ENCODE measurements at regions not wholly inside any gene's neighbourhood (a gene's known extent, or its start where the extent isn't known, plus 50 kb on each side); places are given as distances from the start of the nearest gene placed in this dataset.

GRCh38 chr2:48219555-48220436, 94.7 kb upstream of the FOXN2 start:
- POLR2A ChIA-PET = no interaction called here
- CTCF ChIA-PET = no interaction called here
- DNase-seq (ENCODE audit: low read depth, low spot score) = no peak
- TF ChIP-seq CTCF (IDR thresholded peaks at IDR 0.05; ENCODE audit: insufficient read depth, low read length, missing control alignments) = no peak
- no peak overlapping the region for H3K4me3 ChIP-seq (ENCODE audit: low read depth, low read length)

GRCh38 chr2:48220501-48220900, 94.0 kb upstream of the FOXN2 start:
- ChIA-PET CTCF (no interaction called here), POLR2A (no interaction called here)
- no peak for TF ChIP-seq CTCF (IDR thresholded peaks at IDR 0.05; ENCODE audit: insufficient read depth, low read length, missing control alignments)
- no peak overlapping the region for H3K4me3 ChIP-seq (ENCODE audit: low read depth, low read length)
- DNase-seq (ENCODE audit: low read depth, low spot score) = no peak

GRCh38 chr2:48221846-48222516, 92.5 kb upstream of the FOXN2 start:
- ChIA-PET CTCF (no interaction called here), POLR2A (no interaction called here)
- no peak for DNase-seq (ENCODE audit: low read depth, low spot score)
- no peak for TF ChIP-seq CTCF (IDR thresholded peaks at IDR 0.05; ENCODE audit: insufficient read depth, low read length, missing control alignments)
- no peak overlapping the region for H3K4me3 ChIP-seq (ENCODE audit: low read depth, low read length)

GRCh38 chr2:48227617-48228344, 86.7 kb upstream of the FOXN2 start:
- H3K4me3 ChIP-seq (ENCODE audit: low read depth, low read length) = no peak overlapping the region
- ChIA-PET POLR2A (no interaction called here), CTCF (no interaction called here)
- TF ChIP-seq CTCF (IDR thresholded peaks at IDR 0.05; ENCODE audit: insufficient read depth, low read length, missing control alignments) = no peak
- no peak for DNase-seq (ENCODE audit: low read depth, low spot score)

- DNase-seq (ENCODE audit: low read depth, low spot score) = no peak
- POLR2A ChIA-PET = no interaction called here
Observed at GRCh38 chr2:48228345-48228684, 86.2 kb upstream of the FOXN2 start.

More at GRCh38 chr2:48228345-48228684, 86.2 kb upstream of the FOXN2 start:
- CTCF ChIA-PET = no interaction called here
- H3K4me3 ChIP-seq (ENCODE audit: low read depth, low read length) = no peak overlapping the region
- TF ChIP-seq CTCF (IDR thresholded peaks at IDR 0.05; ENCODE audit: insufficient read depth, low read length, missing control alignments) = no peak

Data from AG04449 (cell line).